T-helper 2 cell (primary cell): ENCODE measurements at regions not wholly inside any gene's neighbourhood (a gene's known extent, or its start where the extent isn't known, plus 50 kb on each side); places are given as distances from the start of the nearest gene placed in this dataset.
A peak's percentile ranks its signal among the peaks of the same experiment; 100 is the strongest.

ENCODE experiments used
- DNase-seq, 5 experiments: peaks; one replicate each; pipeline versions ENCODE4 v3.0.0 to v3.0.0-alpha.2; 2012 to 2022

DNA sequence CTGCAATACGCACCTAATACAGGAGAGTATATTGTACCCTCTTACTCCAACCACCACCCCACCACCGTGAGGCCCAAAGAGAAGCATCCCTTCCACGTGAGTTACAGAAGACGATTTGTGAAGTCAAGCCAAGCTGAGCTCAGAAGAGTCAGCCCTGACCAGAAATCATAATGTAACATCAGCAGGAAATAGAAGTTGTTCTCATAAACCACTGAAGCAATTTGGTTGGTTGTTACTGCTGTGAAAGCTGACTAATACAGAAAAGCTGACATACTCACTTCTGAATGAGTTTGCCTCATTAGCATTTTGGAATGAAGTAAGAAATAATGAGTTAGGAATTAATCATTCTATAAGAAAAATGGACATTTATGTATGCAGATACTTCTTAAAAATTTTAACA is 749.4 kb upstream of the SLC10A2 start:
- peak in 1 of 5 experiments; percentile 19 for DNase-seq

DNA sequence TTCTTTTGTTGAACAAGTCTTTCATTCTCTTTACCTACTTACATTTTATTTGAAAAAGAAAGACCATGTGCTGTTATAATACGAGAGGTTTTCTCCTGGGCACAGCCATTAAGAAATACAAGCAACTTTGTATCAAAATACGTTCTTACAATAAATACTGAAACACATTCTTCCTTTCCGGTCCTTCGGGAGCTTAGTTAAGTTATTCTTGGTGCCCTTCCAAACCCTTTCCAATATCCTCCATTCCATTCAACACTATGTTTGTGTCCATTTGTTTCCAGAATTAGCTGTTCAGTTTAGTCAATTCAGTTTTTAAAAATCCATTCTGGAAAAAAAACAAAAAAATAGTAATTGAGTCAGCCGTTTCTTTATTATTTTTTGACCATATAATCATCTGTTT is 746.8 kb upstream of the SLC10A2 start:
- no peak for DNase-seq

DNA sequence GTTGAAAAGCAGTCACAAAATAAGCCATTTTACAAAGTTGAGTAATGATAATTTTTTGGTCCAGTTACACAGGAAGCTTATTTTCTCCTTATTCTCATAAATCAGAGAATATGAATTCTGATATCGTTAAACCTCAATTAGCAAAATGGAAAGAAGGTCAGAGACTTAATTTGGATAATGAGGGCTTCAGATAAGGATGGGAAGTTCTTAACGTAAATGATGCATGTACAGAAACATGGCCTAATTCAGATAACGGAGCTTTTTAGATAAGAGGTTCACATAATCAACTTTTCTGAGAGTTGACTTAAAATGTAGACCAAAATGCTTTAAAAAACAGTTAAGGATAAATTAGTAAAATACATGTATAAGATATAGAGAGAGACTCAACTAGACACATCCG is 746.3 kb upstream of the SLC10A2 start:
- DNase-seq = no peak

DNA sequence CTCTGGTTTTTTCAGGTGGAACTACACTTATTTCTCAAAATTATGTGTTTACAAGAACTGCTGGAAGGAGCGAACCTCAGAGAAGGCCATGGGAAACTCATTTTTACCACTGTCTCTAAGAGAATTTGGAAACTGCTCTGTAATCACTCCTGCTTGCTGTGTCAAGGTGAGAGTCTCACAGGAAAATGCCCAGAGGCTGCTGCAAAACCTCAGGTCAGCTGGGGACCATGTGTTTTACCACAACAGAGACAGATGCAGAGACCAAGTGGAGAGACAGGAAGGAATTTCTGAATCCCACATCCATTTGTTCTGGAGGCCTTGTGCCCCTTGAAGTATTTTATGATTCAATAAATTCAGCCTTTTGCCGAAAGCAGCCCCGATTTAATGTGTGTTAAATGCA is 743.8 kb upstream of the SLC10A2 start:
- no peak for DNase-seq

DNA sequence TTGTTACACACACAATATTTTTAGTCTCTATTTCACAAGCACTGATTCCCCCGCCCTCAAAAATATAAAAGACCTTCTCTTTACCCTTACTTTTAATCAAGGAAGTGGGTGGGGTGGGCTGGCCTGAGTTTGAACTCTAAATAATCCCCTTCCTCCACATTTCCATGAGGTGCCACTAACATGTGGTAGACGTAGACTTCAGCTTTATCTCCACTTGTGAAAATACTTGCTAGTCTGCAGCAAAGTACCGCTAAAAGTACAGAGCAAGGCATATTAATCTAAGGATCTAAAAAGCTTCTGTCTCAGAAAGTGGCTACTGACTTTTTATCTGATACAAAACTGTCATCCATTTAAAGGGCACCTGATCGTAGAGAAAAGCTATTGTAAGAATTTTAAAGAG is 739.6 kb upstream of the SLC10A2 start:
- no peak for DNase-seq

DNA sequence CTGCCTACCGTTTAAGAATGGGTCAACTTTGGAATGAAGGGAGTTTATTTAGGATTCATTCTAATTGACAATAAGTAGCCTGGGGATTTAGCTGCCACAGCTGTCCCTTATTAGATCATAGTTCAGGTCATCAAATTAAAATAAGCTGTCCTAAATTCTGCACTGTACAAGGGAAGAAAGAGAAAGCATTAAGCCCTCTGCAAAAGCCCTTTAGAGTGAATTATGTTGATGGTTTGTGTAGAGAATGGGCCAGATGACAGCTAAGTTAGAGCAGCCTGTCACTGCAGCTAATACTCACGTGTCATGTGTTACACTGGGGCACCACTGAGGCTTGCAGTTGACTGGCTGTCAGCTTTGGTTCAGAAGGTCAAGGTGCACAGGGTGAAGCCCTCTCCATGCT is 737.1 kb upstream of the SLC10A2 start:
- no peak for DNase-seq

DNA sequence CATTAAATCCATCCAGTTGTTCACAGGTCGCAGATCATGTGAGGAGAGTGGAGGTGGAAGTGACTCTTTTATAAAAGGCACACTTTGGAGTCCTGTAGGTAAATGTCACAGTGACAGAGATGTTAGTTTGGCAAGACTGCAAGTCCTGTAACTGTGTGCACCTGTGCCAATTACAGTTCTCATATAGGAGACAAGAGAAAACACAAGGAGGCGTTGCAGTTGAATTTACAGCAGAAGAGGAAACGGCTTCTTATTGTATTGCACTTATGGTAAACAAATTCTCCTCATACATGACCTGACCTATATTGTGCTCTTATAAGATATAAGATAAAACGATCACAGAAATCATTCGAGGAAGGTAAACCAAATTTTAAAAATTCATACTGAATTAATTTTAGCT is 732.8 kb upstream of the SLC10A2 start:
- DNase-seq = no peak

DNA sequence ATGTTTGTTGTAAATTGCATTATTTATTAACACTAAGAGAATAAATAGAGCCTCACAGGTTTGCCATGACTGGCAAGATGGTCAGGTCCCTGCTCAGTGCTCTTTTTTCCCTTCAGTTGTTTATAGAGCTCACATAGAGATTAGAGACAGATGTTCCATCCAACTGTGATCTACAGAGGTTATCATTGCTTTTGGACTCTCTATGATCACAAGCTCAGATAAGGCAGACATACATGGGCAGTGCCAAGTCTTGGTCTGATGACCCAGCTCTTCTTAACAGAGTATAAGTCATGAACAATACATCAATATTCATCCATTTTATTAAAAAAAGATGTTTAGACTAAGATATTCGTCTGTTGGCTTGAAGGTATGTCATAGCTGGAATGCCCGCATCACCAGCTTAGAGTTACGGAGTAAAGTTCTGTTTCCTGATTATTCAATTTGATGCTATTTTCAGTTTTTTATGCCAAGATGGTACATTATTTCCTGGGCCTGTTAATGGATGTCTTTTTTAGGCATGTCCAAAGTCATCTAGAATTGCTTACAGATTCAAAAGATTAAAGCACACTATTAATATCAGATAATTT is 729.8 kb upstream of the SLC10A2 start:
- DNase-seq = no peak

DNA sequence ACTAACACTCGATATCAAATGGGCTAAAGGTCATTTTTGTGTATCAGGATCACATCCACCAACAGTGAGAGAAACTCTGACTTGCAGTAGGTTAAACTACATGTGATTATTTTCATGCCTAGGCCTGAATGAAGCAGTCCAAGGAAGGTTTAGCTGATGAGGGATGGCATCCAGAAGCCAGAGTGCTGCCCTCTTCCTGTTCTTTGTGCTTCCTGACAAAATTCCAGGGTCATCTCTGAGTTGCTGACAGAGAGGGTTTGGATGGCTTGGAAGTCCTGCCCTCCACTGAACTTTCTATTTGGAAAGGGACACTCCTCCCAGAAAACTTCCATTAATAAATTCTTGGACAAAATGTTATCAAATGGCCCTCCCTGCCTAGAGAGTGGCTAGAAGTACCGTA is 728.3 kb upstream of the SLC10A2 start:
- DNase-seq = no peak

DNA sequence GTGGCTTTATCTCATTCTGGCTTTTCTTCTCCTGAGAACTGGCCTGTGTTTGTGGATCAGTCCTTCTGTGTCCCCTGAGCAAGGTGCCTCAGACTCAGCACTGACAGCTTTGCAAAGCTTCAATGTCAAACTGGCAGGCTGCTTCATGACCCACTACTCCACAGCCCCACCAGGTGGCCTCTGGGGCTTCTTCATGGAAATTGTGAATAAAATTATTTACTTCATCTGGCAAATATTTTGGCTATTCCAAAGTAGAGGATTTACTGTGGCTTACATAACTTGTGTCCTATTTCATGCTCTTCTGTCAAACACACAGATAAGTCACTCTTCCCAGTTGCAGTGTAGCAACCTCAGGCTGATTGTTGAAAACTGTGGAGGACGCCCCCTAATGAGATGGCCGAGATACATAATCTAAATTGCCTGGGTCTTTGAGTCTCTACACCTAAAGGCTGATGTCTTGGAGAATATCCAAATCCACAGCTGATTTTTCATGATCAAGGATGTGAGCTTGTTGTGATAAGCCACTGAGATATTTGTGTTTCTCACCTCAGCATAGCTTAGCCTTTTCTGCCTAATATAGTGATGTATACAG is 721.9 kb upstream of the SLC10A2 start:
- no peak for DNase-seq

DNA sequence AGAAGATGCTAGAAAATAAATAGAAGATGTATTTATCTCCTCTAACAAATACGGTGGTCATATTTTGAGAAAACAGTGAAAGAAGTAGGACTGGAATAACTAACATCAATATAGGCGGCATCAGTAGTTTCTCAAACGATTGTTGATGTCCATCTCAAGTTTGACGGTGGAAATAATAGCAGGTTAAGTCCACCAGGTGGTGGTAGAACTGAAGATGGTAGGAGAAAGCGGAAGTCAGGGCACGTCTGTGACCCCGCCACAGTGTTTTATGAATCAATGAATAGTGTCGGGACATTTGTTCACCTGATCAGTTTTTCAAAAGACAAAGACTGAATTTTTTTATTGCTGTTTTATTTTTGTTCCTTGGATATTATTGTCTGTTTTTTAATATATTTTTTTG is 706.4 kb upstream of the SLC10A2 start:
- no peak for DNase-seq

DNA sequence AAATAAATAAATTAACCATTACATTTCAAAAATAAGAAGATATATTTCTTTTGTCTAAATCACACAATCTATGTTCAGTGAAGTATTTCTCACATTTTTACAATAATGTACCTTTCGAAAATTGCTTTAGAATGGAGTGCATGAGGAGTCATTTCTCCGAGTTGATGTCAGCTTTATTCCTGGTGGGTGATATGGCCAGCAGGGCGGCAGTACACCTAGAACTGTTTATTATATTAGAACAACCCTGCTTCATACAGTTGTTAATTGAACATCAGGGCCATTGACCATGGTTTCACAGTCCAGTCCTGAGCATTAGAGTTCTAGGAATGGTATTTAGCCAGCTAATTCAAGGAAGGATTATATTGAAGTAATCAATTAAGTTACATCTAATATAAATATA is 696.3 kb upstream of the SLC10A2 start:
- DNase-seq = no peak

DNA sequence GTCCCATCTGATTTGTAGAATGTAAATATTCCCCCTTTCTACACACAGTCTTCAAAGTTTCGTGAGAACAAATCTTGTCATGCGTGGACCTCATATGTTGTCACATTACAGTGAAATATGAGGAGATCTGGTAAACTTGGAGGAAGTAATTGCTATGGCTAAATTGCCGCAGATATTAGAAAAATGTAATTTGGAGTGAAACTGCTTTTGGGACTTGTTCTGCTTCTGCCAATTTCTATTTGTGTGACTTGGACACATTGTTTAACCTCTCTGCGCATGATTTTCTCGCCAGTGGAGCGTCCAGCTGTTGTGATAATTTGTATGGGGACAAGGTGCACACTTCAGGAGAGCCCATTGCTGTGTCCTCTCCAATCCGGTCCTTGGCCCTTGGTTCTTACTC is 693.1 kb upstream of the SLC10A2 start:
- no peak for DNase-seq

DNA sequence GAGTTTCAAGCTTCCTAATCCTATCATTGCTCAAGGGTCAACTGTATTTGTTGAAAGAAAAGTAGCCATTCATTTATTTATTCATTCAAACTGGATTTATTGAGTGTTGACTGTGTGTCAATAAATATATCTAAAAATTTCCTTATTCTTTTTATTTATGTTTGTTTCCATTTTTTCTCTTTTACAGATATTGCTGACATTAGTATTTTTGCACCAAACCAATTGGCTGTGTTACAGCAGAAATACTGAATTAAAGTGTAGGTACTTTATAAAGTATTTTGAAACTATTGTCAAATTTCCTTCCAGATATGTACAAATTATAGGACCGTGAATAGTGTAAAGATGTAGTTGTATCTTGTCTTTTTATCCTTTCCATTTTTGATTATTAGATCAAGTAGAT is 692.0 kb upstream of the SLC10A2 start:
- no peak for DNase-seq

DNA sequence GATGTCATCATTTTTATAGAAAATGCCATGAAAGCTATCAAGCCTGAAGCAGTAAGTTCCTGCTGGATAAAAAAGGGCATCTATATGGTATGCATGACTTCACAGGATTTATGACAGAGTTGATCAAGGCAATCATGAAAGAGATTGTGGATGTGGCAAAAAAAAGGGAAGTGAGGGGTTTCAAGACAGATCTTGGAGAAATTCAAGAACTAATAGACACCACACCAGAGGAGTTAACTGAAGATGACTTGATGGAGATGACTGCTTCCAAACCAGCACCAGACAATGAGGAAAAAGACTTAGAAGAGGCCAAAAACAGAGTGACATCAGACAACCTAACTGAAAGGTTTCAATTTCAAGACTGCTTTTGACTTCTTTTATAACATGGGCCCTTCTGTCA is 691.1 kb upstream of the SLC10A2 start:
- DNase-seq = no peak

DNA sequence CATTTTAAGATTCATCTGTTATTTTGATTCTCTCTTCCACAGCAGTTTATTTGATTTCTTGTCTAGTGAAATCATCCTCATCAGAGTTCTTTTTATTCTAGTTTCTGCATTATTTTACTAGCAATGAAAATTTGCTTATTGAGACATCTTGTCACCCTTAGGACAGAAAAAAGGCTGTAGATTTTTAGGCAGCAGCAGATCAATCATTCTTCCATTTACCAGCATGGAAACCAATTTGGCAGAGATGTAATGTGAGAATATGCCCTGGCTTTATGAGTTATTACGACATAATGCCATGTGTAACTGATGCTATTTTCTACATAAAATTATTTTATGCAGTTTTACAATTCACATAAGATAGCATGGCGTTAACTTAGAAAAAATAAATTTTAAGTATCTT is 688.6 kb upstream of the SLC10A2 start:
- no peak for DNase-seq

DNA sequence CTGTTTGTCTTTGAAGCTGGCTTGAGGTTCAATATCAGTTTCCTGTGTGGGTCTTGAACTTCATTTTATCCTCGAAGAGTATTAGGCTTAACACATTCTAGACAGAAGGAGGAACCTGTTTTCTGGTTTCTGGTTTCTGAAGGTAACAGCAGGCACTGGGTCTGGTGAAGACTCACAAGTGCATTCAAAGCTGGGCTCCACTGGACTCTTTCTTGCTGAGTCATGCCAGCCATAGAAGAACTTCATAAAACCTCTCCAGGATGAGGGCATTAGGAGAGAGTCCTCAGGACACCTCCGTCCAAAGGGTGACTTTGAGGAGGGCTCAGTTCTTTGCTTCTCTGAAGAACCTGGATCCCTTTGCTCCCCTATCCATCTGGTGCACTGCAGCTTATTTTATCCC is 668.6 kb upstream of the SLC10A2 start:
- no peak for DNase-seq

DNA sequence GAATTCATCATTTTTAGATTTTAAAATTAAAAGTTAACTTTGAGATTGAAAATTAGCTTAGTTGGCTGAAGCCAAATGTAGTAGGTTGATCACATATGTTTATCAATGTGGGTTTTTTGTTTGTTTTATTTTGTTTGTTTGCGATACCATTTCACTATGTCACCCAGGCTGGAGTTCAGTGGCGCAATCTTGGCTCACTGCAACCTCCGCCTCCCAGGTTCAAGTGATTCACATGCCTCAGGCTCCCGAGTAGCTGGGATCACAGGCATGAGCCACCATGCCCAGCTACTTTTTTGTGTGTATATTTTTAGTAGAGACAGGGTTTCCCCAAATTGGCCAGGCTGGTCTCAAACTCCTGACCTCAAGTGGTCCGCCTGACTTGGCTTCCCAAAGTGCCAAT is 665.7 kb upstream of the SLC10A2 start:
- DNase-seq = no peak

DNA sequence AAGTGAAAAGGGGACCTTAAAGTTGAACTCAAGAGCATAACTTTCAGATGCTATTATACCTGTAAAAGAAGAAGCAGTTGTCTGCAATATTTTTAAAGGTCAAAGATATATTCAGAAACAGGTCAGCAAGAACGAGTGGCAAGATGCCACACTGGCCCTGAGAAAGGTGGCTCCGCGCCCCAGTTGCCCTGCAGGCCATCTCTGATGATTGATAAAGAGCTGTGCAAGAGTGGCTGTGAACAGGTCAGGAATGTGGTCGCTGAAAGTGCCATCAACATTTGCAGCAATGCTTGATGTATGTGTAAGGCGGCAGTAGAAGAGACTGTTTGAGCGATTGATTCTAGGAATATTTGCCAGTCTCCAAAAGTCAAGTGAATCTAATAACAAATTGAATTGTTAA is 664.2 kb upstream of the SLC10A2 start:
- no peak for DNase-seq

DNA sequence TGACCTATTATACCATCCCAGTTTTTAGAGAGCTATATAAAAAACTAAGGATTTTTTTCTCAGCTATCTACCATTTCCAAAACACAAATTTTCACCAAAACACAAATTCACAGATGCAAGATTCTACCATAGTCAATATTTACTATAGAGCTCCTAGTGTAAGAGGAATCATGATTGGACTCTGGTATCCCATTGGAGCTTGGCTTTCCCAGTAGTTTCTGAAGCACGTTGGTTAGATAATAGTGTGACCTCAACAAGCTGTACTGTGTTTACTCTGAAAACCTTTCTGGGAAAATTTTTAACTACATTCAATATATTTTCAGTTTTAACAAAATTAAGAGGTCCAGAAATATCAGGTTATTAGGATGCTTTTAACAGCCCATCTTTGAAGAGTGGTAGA is 660.6 kb upstream of the SLC10A2 start:
- DNase-seq = no peak

DNA sequence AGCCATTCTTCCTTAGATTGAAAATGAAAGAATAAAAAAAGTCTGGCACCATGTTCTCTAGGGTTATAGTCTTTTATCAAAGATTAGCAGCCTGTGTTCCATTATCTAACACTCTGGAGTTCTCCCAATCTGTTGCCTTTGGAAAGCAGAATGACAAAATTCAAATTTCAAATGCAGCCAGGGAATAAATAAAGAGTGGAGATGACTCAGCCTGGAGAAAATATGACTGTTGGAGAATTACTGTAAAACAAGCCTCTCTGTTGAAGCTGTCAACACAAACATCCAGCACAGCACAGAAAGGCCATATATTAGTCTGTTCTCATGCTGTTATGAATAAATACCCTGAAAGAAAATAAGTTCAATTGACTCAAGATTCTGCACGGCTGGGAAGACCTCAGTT is 650.5 kb upstream of the SLC10A2 start:
- DNase-seq = no peak

DNA sequence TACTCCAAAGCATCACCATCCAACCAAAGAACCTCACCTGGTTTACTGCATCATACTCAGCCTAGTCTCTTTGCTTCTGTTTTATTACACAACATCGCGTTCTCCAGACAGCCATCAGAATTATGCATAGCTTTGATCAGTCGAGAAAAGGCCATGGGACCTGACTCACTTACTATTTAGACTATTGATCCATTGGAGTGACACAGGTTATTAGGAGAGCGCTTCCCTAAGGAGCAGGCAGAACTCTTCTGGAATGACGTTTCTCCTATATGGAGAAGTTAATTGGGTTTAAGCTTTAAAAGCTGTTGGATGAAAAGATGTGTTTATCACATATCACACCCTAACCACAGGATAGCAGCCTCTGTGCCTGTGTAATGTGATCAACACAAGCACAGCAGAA is 649.1 kb upstream of the SLC10A2 start:
- DNase-seq = no peak

DNA sequence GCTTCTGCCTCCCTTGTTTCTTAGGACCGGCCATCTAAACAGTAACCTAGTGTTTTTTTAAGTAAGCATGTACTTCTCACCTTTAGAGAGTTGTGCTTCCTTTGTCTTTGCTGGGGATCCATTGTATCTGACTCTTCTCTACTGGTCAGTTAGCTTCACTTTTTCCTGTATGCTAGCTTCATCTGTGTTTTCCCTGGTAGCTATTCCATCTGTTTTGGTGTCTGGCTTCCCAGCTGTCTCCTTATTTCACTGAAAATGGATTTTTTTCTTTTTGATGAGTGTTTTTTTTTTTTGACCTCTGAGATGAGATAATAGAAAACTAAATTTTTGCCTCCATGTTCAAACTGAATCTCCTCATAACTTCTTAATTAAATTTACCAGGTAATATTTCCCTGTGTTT is 637.0 kb upstream of the SLC10A2 start:
- DNase-seq = no peak

DNA sequence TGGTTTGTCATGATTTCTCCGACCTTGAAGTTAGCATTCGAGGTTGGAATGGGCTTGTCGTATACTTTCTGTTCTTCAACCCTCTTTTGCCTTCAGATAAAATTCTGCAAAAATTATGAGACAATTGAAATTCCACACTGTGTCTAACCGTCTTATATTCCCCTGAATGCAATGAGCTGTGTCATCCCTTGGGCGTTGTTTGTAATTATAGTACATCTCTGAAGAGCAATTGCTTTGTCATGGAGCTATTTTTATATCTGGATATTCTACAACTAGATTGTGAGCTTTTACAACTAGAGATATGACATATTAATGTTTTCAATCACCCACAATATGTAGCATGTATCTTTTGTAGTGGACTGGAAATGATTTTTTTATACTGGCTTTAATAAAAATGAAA is 631.8 kb upstream of the SLC10A2 start:
- no peak for DNase-seq

DNA sequence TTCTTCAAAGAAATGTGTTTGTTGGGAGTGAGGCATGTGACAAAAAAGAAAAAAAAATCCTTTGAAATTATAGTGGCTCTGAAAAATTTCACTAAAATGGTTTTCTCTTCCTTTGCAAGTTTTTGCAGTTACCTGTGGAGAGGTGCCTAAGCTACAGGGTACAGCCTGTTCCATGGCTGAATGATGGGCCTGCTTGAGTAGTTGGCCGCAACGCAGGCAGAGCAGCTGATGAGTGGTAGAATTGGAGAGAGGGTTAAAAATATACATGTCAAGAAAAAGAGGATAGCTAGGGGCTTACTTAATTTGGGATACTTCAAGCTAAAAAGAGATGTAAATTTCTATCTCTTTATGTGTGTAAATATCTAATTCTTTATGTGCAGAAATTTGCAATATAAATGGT is 629.1 kb upstream of the SLC10A2 start:
- no peak for DNase-seq

DNA sequence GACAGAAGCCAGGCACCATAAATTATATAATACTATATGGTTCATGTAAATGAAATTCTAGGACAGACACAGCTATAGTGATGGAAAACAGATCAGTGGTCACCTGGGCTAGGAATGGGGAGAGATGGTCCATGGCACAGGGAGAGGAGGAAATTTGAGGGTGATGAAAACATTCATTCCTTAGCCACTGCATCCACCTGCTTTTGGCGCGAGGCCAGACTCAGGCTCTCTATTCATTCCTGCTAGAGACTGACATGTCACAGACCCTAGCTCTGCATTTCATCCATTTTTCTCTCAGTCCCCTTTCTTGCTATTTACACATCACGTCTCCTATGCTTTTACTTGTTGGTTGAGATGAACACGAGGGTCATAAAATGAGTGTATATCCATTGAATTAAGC is 628.3 kb upstream of the SLC10A2 start:
- DNase-seq = no peak
